ENCODE measurements at regions not wholly inside any gene's neighbourhood (a gene's known extent, or its start where the extent isn't known, plus 50 kb on each side); places are given as distances from the start of the nearest gene placed in this dataset.

DNA sequence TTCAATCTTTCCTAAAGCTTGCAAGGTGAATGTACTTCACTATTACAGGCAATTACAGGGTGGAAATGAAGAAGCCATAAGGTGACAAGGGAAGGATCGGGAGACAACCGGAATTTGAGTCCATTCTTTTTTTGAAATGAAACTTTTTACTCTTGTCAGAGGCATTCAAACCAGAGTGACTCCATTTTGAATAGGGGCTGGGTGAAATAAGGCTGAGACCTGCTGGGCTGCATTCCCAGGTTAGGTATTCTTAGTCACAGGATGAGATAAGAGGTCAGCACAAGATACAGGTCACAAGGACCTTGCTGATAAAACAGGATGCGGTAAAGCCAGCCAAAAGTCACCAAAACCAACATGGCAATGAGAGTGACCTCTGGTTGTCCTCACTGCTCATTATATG, 363.3 kb downstream of the TYW1 start:
- TF ChIP-seq EP300 (IDR thresholded peaks at IDR 0.05), result no peak
- no peak for TF ChIP-seq POLR2AphosphoS5 (IDR thresholded peaks at IDR 0.05)
- TF ChIP-seq, protein P1, sequence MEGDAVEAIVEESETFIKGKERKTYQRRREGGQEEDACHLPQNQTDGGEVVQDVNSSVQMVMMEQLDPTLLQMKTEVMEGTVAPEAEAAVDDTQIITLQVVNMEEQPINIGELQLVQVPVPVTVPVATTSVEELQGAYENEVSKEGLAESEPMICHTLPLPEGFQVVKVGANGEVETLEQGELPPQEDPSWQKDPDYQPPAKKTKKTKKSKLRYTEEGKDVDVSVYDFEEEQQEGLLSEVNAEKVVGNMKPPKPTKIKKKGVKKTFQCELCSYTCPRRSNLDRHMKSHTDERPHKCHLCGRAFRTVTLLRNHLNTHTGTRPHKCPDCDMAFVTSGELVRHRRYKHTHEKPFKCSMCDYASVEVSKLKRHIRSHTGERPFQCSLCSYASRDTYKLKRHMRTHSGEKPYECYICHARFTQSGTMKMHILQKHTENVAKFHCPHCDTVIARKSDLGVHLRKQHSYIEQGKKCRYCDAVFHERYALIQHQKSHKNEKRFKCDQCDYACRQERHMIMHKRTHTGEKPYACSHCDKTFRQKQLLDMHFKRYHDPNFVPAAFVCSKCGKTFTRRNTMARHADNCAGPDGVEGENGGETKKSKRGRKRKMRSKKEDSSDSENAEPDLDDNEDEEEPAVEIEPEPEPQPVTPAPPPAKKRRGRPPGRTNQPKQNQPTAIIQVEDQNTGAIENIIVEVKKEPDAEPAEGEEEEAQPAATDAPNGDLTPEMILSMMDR (IDR thresholded peaks at IDR 0.05), result no peak

Measured in esophagus muscularis mucosa (tissue), 4 donors.